ENCODE measurements at regions not wholly inside any gene's neighbourhood (a gene's known extent, or its start where the extent isn't known, plus 50 kb on each side); places are given as distances from the start of the nearest gene placed in this dataset.

GRCh38 chr12:95390932-95391331 lies 83.0 kb upstream of the METAP2 start:
- no peak for TF ChIP-seq CTCF (IDR thresholded peaks at IDR 0.05)
- TF ChIP-seq POLR2A (IDR thresholded peaks at IDR 0.05), result no peak
